PFSK-1 (cell line): ENCODE measurements at regions not wholly inside any gene's neighbourhood (a gene's known extent, or its start where the extent isn't known, plus 50 kb on each side); places are given as distances from the start of the nearest gene placed in this dataset.

ENCODE experiments used
- FOXP2 ChIP-seq: optimal IDR thresholded peaks from 2 replicates; pipeline ENCODE3; 2011; ENCODE audit warnings: borderline replicate concordance, control low read depth, inconsistent platforms; ENCODE audit not compliant: insufficient read depth; ENCODE audit errors: extremely low read length, extremely low read depth
- POLR2AphosphoS5 ChIP-seq: IDR thresholded peaks from 2 replicates; pipeline ENCODE4 v1.6.1; 2012; ENCODE audit warnings: low read depth, mild to moderate bottlenecking, control low read depth, low read length, moderate library complexity
- REST ChIP-seq, 2 experiments: IDR thresholded peaks; 2 replicates each; pipeline versions ENCODE4 v1.6.1 to v1.8.0; 2011 to 2012; ENCODE audit warnings: low read depth in 2 of 2, low read length in 2 of 2, control low read depth in 1 of 2, inconsistent platforms in 1 of 2, mild to moderate bottlenecking in 1 of 2, moderate library complexity in 1 of 2; ENCODE audit not compliant: insufficient read depth in 1 of 2

GRCh38 chr9:99745085-99745484, 76.6 kb upstream of the NR4A3 start:
- TF ChIP-seq POLR2AphosphoS5 (no peak), FOXP2 (no peak), REST (IDR thresholded peaks at IDR 0.05; ENCODE audit: insufficient read depth in 1 of 2, low read depth in 2 of 2, low read length in 2 of 2) (no peak)
